ENCODE measurements at regions not wholly inside any gene's neighbourhood (a gene's known extent, or its start where the extent isn't known, plus 50 kb on each side); places are given as distances from the start of the nearest gene placed in this dataset.

GRCh38 chr10:10791869-10792268 is 225.8 kb upstream of the CELF2 start:
- no peak for DNase-seq (ENCODE audit: low spot score)
- TF ChIP-seq CTCF (IDR thresholded peaks at IDR 0.05; ENCODE audit: extremely low read depth, missing control alignments), result no peak

GRCh38 chr10:10792681-10793080 is 225.0 kb upstream of the CELF2 start:
- no peak for TF ChIP-seq CTCF (IDR thresholded peaks at IDR 0.05; ENCODE audit: extremely low read depth, missing control alignments)
- no peak for DNase-seq (ENCODE audit: low spot score)

GRCh38 chr10:10794046-10794445 is 223.6 kb upstream of the CELF2 start:
- no peak for TF ChIP-seq CTCF (IDR thresholded peaks at IDR 0.05; ENCODE audit: extremely low read depth, missing control alignments)
- no peak for DNase-seq (ENCODE audit: low spot score)

GRCh38 chr10:10794791-10795191 is 222.9 kb upstream of the CELF2 start:
- DNase-seq (ENCODE audit: low spot score), result no peak
- no peak for TF ChIP-seq CTCF (IDR thresholded peaks at IDR 0.05; ENCODE audit: extremely low read depth, missing control alignments)

GRCh38 chr10:10796061-10796773 is 221.5 kb upstream of the CELF2 start:
- no peak for DNase-seq (ENCODE audit: low spot score)
- no peak for TF ChIP-seq CTCF (IDR thresholded peaks at IDR 0.05; ENCODE audit: extremely low read depth, missing control alignments)

- no peak for DNase-seq (ENCODE audit: low spot score)
Measured at GRCh38 chr10:10796774-10797415, 220.8 kb upstream of the CELF2 start.

More at GRCh38 chr10:10796774-10797415, 220.8 kb upstream of the CELF2 start:
- TF ChIP-seq CTCF (IDR thresholded peaks at IDR 0.05; ENCODE audit: extremely low read depth, missing control alignments), result no peak

All from GM20000 (cell line).